Suprapubic skin (tissue), 4 donors: ENCODE measurements at regions not wholly inside any gene's neighbourhood (a gene's known extent, or its start where the extent isn't known, plus 50 kb on each side); places are given as distances from the start of the nearest gene placed in this dataset.

Experiments used
- DNase-seq, 2 donors: peaks; one replicate each; pipeline ENCODE4 v3.0.0-alpha.2; 2019; ENCODE audit warnings: low spot score in 2 of 2
- H3K27ac ChIP-seq: fragments of 200-600 bp; sonication (generic); one replicate; pipeline ENCODE4 v1.5.1; 2019
- H3K27me3 ChIP-seq: fragments of 200-600 bp; sonication (generic); one replicate; pipeline ENCODE4 v1.5.1; 2019
- H3K36me3 ChIP-seq: fragments of 200-600 bp; sonication (generic); one replicate; pipeline ENCODE4 v1.5.1; 2019
- H3K4me1 ChIP-seq: fragments of 200-600 bp; sonication (generic); one replicate; pipeline ENCODE4 v1.5.1; 2019
- H3K4me3 ChIP-seq: fragments of 200-600 bp; sonication (generic); one replicate; pipeline ENCODE4 v1.5.1; 2019; ENCODE audit warnings: mild to moderate bottlenecking
- H3K9me3 ChIP-seq: fragments of 200-600 bp; sonication (generic); one replicate; pipeline ENCODE4 v1.5.1; 2019
- CTCF ChIP-seq, 2 donors: fragments of 200-600 bp in 1 of 2; fragments of 450-650 bp in 1 of 2; sonication (generic) in 1 of 2; IDR thresholded peaks; one replicate each; pipeline ENCODE4 v1.5.1; 2016 to 2019; ENCODE audit warnings: antibody characterized with exemption in 2 of 2, mild to moderate bottlenecking in 1 of 2, moderate library complexity in 1 of 2
- EP300 ChIP-seq: sonication (generic); formaldehyde crosslinking; IDR thresholded peaks from one replicate; pipeline ENCODE4 v1.6.1; 2017; ENCODE audit warnings: antibody characterized with exemption
- POLR2A ChIP-seq, 2 donors: fragments of 450-650 bp; IDR thresholded peaks; one replicate each; pipeline ENCODE4 v1.6.1; 2017; ENCODE audit warnings: antibody characterized with exemption in 2 of 2, mild to moderate bottlenecking in 2 of 2, moderate library complexity in 2 of 2
- POLR2AphosphoS5 ChIP-seq, 3 donors: sonication (generic); formaldehyde crosslinking; IDR thresholded peaks; one replicate each; pipeline ENCODE4 v1.6.1; 2017; ENCODE audit warnings: antibody characterized with exemption in 3 of 3
- WGBS: methylation state at CpG from one replicate; pipeline ENCODE4 v1.1.5; 2018; 5-methylcytosine and 5-hydroxymethylcytosine counted together

DNA sequence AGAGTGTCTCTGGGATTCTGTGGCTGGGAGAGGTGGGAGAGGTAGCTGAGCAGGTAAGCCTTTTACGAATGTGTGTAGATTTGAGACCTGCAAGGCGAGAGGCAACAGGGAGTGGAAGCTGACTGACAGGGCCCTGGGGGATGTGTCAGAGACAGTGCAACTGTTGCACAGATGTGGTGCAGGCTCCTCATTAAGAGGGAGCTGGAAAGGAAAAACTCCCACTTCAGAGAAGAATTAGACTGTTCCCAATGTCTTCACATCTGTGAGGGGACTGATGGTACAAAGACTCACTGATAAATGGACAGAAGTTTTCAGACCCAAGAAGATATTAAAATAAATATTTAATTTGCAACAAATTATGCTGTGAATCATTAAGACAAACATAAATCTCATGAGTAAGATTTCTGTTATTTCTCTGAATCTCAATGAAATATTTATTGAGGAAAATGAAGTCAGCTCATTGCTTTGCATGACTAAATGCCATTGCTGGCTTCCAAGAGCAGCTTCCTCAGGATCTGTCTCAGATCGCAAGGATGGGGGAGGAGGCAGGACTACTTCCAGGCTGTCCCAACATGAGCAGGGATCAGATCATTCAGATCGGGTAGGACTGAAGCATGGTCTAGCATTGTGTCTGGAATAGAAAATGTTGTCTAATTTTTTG, 127.3 kb upstream of the ROPN1 start:
- Histone ChIP-seq H3K27ac (no peak overlapping the region), H3K4me1 (peaks cover 19% of the 10 kb centered on the region), H3K36me3 (no peaks in the 10 kb centered on the region), H3K4me3 (no peak overlapping the region), H3K27me3 (no peaks in the 10 kb centered on the region), H3K9me3 (no peaks in the 10 kb centered on the region)
- TF ChIP-seq POLR2AphosphoS5 (IDR thresholded peaks at IDR 0.05) = no peak
- TF ChIP-seq POLR2A (IDR thresholded peaks at IDR 0.05) = no peak
- TF ChIP-seq CTCF (IDR thresholded peaks at IDR 0.05) = no peak
- no peak for TF ChIP-seq EP300
- 59% methylated on average over 4 of the region's 4 CpGs for whole genome bisulfite sequencing
- no peak for DNase-seq

DNA sequence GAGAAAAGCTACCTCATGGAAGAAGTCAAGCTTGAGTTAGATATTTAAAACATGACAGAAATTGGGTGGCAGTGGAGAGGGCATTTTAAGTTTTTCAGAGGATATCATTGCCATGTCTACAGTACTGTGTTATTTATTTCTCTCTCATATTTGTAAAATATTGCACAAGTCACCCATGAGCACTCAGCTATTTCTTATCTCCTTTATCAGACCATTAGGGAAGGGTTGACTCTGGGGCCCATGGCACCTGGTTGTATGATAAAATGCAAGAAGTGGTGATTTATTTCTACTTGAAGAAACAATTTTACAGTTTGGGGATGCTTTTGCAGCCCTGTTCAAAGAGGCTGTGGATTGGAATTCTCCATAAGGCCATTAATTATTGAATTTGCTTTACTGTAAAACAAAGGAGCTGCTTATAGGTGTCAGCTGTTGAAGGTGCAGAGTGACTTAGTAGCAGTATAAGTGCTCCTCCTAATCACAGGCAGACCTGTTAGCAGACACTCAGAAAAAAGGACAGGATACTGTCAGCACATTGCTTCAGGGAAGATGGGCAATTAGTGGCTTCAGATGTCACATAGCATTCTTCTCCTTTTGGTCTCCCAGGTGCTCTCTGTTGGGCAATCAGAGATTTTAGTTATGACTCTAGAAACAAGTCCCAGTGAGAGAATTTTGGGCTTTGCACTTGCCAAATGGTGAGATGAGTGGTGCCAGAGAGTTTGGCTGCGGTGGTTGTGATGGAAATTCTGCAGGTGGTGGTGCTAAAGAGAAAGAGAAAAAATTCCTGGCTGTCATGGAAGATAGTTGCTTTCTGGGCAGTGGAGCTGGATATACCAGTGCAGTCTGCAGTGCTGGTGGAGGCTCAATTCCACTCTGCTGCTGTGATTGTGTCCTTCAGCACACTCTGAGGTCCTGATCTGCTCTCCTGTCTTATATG, 129.7 kb upstream of the ROPN1 start:
- Histone ChIP-seq H3K36me3 (no peaks in the 10 kb centered on the region), H3K4me3 (no peak overlapping the region), H3K4me1 (peaks cover 10% of the 10 kb centered on the region), H3K27me3 (no peaks in the 10 kb centered on the region), H3K9me3 (no peaks in the 10 kb centered on the region), H3K27ac (no peak overlapping the region)
- WGBS = 61% methylated on average over 1 of the region's 1 CpG
- no peak for TF ChIP-seq EP300
- DNase-seq = no peak

DNA sequence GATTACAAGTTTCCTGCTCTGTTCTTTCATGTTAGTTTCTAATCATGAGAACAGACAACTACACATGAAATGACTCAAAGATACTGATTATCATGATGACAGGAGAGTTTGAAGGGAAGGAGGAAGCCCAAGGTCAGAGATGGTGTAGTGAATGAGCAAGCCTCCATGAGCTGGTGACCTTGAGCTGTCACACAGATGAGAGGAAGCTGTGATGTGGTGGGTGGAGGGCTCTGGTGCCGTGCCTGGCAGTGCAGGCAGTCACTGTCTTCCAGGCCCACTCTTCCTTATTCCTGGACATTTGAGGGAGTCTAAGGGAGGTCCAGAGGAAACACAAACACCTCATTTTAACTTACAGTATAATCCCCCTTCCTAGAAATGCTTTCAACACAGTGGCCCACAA, 133.4 kb upstream of the ROPN1 start:
- H3K9me3 ChIP-seq = no peaks in the 10 kb centered on the region
- TF ChIP-seq POLR2AphosphoS5 (IDR thresholded peaks at IDR 0.05) = no peak
- TF ChIP-seq CTCF (IDR thresholded peaks at IDR 0.05) = no peak
- TF ChIP-seq POLR2A (IDR thresholded peaks at IDR 0.05) = no peak
- no peaks in the 10 kb centered on the region for H3K36me3 ChIP-seq
- no peaks in the 10 kb centered on the region for H3K4me1 ChIP-seq
- H3K27me3 ChIP-seq = no peaks in the 10 kb centered on the region
- no peak overlapping the region for H3K27ac ChIP-seq
- DNase-seq = no peak
- H3K4me3 ChIP-seq = no peak overlapping the region
- WGBS = 58% methylated on average over 1 of the region's 1 CpG

GRCh38 chr3:124126436-124127023, 134.6 kb upstream of the ROPN1 start:
- DNase-seq = no peak
- WGBS = 100% methylated on average over 1 of the region's 1 CpG
- H3K27ac ChIP-seq = no peak overlapping the region
- H3K4me3 ChIP-seq = no peak overlapping the region
- TF ChIP-seq POLR2A (IDR thresholded peaks at IDR 0.05) (no peak), POLR2AphosphoS5 (IDR thresholded peaks at IDR 0.05) (no peak), CTCF (IDR thresholded peaks at IDR 0.05) (no peak), EP300 (no peak)
- no peaks in the 10 kb centered on the region for H3K9me3 ChIP-seq
- H3K27me3 ChIP-seq = no peaks in the 10 kb centered on the region
- H3K4me1 ChIP-seq = peaks cover 3% of the 10 kb centered on the region
- H3K36me3 ChIP-seq = no peaks in the 10 kb centered on the region

GRCh38 chr3:124131158-124131557, 139.2 kb upstream of the ROPN1 start:
- Histone ChIP-seq H3K36me3 (no peaks in the 10 kb centered on the region), H3K4me3 (no peak overlapping the region), H3K4me1 (peaks cover 9% of the 10 kb centered on the region), H3K9me3 (no peaks in the 10 kb centered on the region), H3K27ac (no peak overlapping the region), H3K27me3 (no peaks in the 10 kb centered on the region)
- TF ChIP-seq EP300 = no peak
- no peak for TF ChIP-seq POLR2AphosphoS5 (IDR thresholded peaks at IDR 0.05)
- no peak for DNase-seq

DNA sequence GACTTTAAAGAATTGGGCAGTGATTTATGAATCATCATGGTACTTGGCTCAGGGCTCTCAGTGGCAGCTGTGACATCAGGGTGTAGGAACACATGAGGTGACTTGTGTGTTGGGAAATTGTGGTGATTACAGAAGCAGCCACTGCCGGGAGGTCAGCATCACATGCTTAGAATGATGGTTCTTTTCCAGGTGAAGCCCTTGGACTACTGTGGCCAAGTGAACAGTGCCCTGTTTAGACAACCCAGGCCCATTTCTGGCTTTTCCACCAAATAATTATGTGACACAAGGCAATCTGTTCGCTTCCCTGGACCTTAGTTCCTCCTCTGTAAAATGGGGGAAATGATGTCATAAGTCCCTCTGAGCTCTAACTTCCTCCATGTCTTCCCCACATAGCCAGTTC, 139.7 kb upstream of the ROPN1 start:
- DNase-seq = no peak
- no peak overlapping the region for H3K4me3 ChIP-seq

More for the DNA sequence above, 139.7 kb upstream of the ROPN1 start:
- TF ChIP-seq EP300 = no peak
- no peak for TF ChIP-seq CTCF (IDR thresholded peaks at IDR 0.05)
- no peak for TF ChIP-seq POLR2AphosphoS5 (IDR thresholded peaks at IDR 0.05)
- no peak for TF ChIP-seq POLR2A (IDR thresholded peaks at IDR 0.05)
- Histone ChIP-seq H3K27ac (no peak overlapping the region), H3K27me3 (no peaks in the 10 kb centered on the region), H3K36me3 (no peaks in the 10 kb centered on the region), H3K4me1 (peaks cover 9% of the 10 kb centered on the region), H3K9me3 (no peaks in the 10 kb centered on the region)
- WGBS = 70% methylated on average over 2 of the region's 2 CpGs
